ES-I3 (cell line): ENCODE measurements at regions not wholly inside any gene's neighbourhood (a gene's known extent, or its start where the extent isn't known, plus 50 kb on each side); places are given as distances from the start of the nearest gene placed in this dataset.
"Not testable (repeated sequence)": the region's sequence is repeated elsewhere in the genome, so short reads cannot be mapped to it uniquely, and the experiment has no call there.

Experiments used
- H3K36me3 ChIP-seq: 2 replicates; pipeline ENCODE4 v1.6.1; 2013; ENCODE audit warnings: mild to moderate bottlenecking, low read length, control low read depth, moderate library complexity; ENCODE audit not compliant: insufficient read depth
- H3K4me1 ChIP-seq: 2 replicates; pipeline ENCODE4 v1.6.1; 2013; ENCODE audit warnings: mild to moderate bottlenecking, control low read depth, low read length; ENCODE audit not compliant: insufficient read depth
- H3K9ac ChIP-seq: 2 replicates; pipeline ENCODE4 v1.6.1; 2013; ENCODE audit warnings: low read depth, mild to moderate bottlenecking, low read length, moderate library complexity
- H3K9me3 ChIP-seq: 2 replicates; pipeline ENCODE4 v1.6.1; 2013; ENCODE audit warnings: mild to moderate bottlenecking, low read length, moderate library complexity; ENCODE audit not compliant: control insufficient read depth, insufficient read depth

DNA sequence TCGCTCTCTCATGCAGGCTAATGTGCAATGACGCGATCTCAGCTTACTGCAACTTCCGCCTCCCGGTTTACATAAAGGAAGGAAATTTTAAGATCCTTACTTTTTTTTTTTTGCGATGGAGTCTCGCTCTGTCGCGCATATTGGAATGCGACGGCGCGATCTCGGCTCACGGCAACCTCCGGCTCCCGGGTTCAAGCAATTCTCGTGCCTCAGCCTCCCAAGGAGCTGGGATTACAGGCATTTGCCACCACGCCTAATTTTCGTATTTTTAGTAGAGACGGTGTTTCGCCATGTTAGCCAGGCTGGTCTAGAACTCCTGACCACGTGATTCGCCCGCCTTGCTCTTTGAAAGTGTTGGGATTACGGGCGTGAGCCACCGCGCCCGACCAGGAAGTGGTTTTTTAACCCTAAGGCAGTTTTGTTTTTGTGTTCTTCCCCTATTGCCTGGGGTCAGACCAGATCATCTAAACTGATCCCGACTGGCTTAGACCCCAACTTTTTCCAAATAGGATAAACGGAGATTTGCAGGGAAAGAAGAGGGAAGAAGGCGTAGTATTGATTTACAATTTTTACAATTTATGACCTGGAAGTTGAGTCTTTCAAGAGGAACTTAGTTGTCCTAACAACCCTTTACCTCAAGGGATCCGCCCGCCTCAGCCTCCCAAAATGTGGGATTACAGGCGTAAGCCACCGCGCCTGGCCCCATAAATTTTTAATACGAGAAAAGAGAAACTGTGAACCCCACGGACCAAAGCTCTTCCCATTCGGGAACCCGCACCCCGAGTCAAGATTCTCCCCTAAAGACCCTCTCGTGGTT, 142.0 kb downstream of the ZNF737 start:
- H3K9me3 ChIP-seq = no peaks in the 10 kb centered on the region

DNA sequence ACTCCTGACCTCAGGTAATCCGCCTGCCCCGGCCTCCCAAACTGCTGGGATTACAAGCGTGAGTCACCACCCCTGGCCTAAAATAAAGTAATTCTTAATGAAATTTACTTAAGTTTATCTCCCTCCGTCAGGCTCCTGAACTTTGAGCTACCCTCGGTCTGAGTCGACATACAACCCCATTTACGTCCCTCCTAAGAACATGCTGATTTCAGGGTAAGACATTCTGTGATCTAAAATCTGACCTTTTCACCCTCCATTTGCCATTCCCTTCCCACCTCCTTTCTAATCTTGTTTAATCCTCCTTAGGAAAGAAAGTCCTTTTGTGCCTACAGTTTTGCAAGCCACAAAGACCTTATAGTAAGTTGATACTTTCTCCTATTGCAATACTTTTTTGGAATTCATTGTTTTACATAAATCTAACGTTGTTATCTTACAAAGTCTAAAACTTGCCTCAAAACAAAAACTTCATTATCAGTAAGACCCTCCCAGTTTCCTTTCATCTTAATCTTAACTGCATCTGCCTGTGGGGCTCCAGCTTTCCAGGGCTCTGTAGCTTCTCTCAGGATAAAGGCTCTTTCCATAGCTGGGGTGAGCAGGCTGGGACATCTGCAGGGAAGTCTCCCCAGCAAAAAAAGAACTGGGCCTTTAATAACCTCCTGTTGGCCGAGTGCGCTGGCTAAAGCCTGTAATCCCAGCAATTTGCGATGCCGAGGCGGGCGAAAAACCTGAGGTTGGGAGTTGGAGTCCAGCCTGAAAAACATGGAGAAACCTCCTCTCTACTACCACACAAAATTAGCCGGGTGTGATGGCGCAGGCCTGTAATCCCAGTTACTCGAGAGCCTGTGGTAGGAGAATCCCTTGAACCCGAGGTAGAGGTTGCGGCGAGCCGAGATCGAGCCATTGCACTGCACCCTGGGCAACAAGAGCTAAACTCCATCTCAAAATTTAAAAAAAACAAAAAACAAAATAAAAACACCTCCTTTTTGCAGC, 143.1 kb downstream of the ZNF737 start:
- H3K36me3 ChIP-seq = peaks cover 15% of the 10 kb centered on the region; the same call in 1 of the 2 replicates
- H3K9ac ChIP-seq = peak overlapping the region; percentile 98

More for the DNA sequence above, 142.0 kb downstream of the ZNF737 start:
- Histone ChIP-seq H3K4me1 (no peaks in the 10 kb centered on the region), H3K9ac (peak overlapping the region; percentile 98), H3K36me3 (peaks cover 15% of the 10 kb centered on the region; the same call in 1 of the 2 replicates)

DNA sequence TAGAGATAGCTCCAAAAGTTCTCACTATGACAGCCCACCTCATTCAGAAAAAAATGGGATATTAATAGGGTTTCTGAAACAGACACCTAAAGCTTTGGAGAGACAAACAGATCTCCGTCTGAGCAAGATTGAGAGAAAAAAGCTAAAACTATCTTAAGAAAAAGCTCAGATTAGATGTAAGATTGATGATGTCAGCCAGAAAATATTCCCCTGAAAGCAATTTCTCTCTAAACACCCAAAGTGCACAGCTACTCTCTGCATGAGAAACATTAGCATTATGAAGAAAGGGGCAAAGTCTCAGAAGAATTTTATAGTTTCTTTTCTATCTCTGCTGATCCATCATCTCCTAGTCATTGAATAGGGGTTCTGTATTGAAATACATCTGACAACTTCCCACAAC, 148.9 kb downstream of the ZNF737 start:
- H3K9me3 ChIP-seq = no peaks in the 10 kb centered on the region
- no peak overlapping the region for H3K9ac ChIP-seq
- H3K4me1 ChIP-seq = no peaks in the 10 kb centered on the region
- peaks cover 23% of the 10 kb centered on the region for H3K36me3 ChIP-seq

More for the DNA sequence above, 143.1 kb downstream of the ZNF737 start:
- Histone ChIP-seq H3K4me1 (no peaks in the 10 kb centered on the region), H3K9me3 (no peaks in the 10 kb centered on the region)

DNA sequence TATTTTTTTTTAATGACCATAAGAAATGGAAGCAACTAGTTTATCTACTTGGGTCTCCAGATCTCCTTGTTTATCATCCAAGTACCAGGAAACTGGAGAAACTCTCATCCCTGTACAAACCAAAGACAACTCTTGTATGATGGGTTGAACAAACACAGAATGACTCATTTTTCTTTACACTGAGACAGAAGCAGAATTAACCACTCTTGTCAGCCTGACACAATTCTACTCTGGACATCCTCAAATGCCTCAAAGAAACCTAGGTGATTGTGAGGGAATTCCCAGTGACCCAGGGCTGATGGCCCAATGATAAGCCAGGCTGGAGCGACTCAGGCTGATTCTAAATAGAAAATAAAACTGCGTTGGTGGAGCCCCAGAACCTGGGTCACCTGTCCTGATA, 151.5 kb downstream of the ZNF737 start:
- Histone ChIP-seq H3K9me3 (no peaks in the 10 kb centered on the region), H3K4me1 (no peaks in the 10 kb centered on the region), H3K9ac (no peak overlapping the region), H3K36me3 (peaks cover 16% of the 10 kb centered on the region)

DNA sequence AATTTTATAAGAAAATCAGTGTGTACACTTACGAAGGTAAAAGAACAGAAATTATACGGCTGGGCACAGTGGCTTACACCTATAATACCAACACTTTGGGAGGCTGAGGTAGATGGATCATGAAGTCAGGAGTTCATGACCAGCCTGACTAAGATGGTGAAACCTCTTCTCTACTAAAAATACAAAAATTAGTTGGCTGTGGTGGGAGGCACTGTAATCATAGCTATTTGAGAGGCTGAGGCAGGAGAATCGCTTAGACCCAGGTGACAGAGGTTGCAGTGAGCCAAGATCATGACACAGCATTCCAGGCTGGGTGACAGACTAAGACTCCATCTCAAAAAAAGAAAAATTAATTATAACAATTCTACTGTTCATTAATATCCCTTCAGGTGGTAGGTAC, 151.9 kb downstream of the ZNF737 start:
- Histone ChIP-seq H3K9me3 (no peaks in the 10 kb centered on the region; the same call in 1 of the 2 replicates), H3K36me3 (peaks cover 20% of the 10 kb centered on the region), H3K4me1 (no peaks in the 10 kb centered on the region), H3K9ac (no peak overlapping the region)

DNA sequence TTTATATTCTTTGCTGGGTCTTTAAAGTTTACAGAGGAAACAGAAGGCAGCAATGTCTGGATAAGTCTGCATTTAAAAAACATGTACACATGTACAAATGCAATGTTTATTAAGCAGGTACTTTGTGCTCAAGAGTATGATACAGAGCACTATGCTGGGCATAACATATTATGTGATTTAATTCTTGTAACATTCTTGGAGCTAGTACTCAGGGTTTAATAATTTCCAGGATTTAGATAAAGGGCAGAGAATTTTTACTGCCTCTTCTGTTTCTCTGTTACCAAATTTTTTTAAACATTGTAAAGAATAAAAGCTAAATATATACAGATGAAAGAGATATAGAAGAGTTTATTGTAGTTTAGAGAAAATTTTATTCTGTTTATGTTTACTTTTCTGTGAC, 152.7 kb downstream of the ZNF737 start:
- Histone ChIP-seq H3K36me3 (peaks cover 24% of the 10 kb centered on the region), H3K9me3 (no peaks in the 10 kb centered on the region; the same call in 1 of the 2 replicates), H3K4me1 (no peaks in the 10 kb centered on the region), H3K9ac (no peak overlapping the region)

DNA sequence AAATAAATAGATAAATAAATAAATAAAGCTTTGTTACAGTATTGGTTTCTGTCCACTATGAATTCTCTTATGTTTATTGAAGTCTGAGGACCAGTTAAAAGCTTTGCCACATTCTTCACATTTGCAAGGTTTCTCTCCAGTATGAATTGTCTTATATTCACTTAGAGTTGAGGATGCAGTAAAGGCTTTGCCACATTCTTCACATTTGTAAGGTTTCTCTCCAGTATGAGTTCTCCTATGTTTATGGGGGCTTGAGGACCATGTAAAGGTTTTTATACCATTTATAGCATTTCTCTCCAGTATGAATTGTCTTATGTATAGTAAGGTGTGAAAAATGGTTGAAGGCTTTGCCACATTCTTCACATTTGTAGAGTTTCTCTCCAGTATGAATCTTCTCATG, 168.3 kb downstream of the ZNF737 start:
- H3K4me1 ChIP-seq = no peaks in the 10 kb centered on the region
- H3K36me3 ChIP-seq = peaks cover 22% of the 10 kb centered on the region
- H3K9me3 ChIP-seq = peaks cover 36% of the 10 kb centered on the region
- no peak overlapping the region for H3K9ac ChIP-seq

DNA sequence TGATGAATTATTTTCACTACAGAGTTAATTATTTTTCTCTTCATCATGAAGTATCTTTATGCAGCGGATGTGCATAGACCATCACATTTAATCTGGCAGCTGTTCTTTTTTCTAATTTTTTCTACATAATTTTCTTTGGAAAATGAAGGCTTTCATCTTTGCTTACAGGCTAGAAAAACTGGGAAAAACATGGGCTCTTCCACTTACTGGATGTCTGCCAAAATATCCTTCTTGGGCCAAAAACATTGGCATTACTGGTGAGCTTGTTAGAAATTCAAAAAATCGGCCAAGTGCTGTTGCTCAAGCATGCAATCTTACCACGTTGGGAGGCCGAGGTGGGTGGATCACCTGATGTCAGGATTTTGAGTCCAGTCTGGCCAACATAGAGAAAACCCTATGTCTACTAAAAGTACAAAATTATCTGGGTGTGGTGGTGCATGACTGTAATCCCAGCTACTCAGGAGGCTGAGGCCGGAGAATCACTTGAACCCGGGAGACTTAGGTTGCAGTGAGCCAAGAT, 176.8 kb downstream of the ZNF737 start:
- Histone ChIP-seq H3K9ac (no peak overlapping the region), H3K9me3 (no peaks in the 10 kb centered on the region; the same call in 1 of the 2 replicates), H3K36me3 (no peaks in the 10 kb centered on the region), H3K4me1 (no peaks in the 10 kb centered on the region)

DNA sequence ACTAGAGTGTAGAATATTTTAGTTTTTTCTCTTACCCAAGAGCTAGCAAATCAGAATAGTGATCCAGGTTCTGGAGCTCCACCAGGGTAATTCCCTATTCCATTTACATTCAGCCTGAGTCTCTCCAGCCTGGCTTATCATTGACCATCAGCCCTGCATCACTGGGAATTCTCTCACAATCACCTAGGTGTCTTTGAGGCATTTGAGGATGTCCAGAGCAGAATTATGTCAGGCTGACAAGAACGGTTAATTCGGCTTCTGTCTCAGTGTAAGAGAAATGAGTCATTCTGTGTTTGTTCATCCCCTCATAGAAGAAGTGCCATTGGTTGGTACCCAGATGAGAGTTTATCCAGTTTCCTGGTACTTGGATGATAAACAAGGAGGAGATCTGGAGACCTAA, 180.5 kb downstream of the ZNF737 start:
- Histone ChIP-seq H3K9ac (no peak overlapping the region), H3K36me3 (no peaks in the 10 kb centered on the region), H3K4me1 (no peaks in the 10 kb centered on the region), H3K9me3 (0 out of 2 replicates have a peak, but pooled peaks cover 2% of the 10 kb centered on the region)

DNA sequence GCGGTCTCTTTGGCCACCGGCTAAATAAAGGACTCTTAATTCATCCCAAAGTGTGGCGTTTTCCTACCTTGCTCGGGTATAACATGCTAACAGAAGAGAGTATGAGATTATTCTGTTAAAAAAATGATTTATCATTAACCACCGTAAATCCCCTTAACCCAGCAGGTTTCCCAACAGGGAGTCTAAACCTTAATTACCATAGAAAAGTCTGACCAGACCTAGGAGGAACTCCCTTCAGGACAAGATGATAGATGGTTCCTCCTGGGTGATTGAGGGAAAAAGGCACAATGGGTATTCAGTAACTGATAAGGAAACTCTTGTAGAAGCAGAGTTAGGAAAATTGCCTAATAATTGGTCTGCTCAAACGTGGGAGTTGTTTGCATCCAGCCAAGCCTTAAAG, 193.7 kb downstream of the ZNF737 start:
- H3K4me1 ChIP-seq = peaks cover 11% of the 10 kb centered on the region
- no peaks in the 10 kb centered on the region for H3K9me3 ChIP-seq
- H3K36me3 ChIP-seq = no peaks in the 10 kb centered on the region
- H3K9ac ChIP-seq = no peak overlapping the region

DNA sequence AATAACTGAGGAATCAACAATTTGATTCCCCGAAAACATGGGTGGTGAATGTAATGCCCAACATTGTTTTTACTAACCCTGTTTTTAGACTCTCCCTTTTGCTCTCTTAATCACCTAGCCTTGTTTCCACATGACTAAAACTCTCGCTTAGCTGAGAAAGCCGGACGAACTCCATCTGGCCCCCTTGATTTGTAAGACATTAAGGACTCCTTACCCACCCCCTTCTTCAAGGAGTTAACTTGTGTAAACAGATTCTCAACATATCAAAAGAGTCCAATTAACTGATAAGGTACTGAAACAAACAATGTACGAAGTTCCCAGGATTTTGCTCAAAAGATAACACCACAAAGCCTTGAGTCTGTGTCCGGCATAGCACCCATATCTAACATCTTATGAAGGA, 194.3 kb downstream of the ZNF737 start:
- peaks cover 11% of the 10 kb centered on the region for H3K4me1 ChIP-seq

DNA sequence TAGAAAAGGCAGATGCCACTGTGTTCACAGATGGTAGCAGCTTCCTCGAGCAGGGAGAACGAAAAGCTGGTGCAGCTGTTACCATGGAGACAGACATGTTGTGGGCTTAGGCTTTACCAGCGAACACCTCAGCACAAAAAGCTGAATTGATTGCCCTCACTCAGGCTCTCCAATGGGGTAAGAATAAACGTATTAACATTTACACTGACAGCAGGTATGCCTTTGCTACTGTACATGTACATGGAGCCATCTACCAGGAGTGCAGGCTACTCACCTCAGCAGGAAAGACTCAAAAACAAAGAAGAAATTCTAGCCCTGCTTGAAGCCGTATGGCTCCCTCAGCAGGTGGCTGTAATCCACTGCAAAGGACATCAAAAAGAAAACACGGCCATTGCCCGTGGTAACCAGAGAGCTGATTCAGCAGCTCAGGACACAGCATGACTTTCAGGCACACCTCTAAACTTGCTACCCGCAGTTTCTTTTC, 197.7 kb downstream of the ZNF737 start:
- no peaks in the 10 kb centered on the region for H3K36me3 ChIP-seq
- H3K9me3 ChIP-seq = no peaks in the 10 kb centered on the region
- H3K9ac ChIP-seq = no peak overlapping the region
- H3K4me1 ChIP-seq = peaks cover 11% of the 10 kb centered on the region; the same call in 1 of the 2 replicates

More for the DNA sequence above, 194.3 kb downstream of the ZNF737 start:
- H3K9ac ChIP-seq, H3K9me3 ChIP-seq, H3K36me3 ChIP-seq: not testable (repeated sequence)

DNA sequence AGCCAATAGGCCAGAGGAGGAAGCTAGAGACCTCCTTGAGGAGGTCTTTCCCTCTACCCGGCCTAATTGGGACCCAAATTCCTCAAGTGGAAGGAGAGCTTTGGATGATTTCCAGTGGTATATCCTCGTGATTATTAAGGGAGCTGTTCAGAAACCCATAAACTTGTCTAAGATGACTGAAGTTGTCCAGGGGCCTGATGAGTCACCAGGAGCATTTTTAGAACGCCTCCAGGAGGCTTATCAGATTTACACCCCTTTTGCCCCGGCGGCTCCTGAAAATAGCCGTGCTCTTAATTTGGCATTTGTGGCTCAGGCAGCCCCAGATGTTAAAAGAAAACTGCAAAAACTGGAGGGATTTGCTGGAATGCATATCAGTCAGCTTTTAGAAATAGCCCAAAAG, 198.1 kb downstream of the ZNF486 start:
- Histone ChIP-seq H3K4me1 (peaks cover 12% of the 10 kb centered on the region; the same call in 1 of the 2 replicates), H3K9me3 (no peaks in the 10 kb centered on the region), H3K9ac (no peak overlapping the region), H3K36me3 (no peaks in the 10 kb centered on the region)
